ENCODE measurements at regions not wholly inside any gene's neighbourhood (a gene's known extent, or its start where the extent isn't known, plus 50 kb on each side); places are given as distances from the start of the nearest gene placed in this dataset.

GRCh38 chr16:64580558-64580957 is 541.3 kb downstream of the CDH11 start:
- no peak for TF ChIP-seq CTCF (IDR thresholded peaks at IDR 0.05; ENCODE audit: poor library complexity)
- no peak for TF ChIP-seq EZH2 (IDR thresholded peaks at IDR 0.05; ENCODE audit: borderline replicate concordance)
- TF ChIP-seq EZH2phosphoT487 (IDR thresholded peaks at IDR 0.05; ENCODE audit: low read depth, severe bottlenecking, unreplicated experiment), result no peak
